Transverse colon (tissue), 4 donors: ENCODE measurements at regions not wholly inside any gene's neighbourhood (a gene's known extent, or its start where the extent isn't known, plus 50 kb on each side); places are given as distances from the start of the nearest gene placed in this dataset.

Experiments used
- DNase-seq: peaks from one replicate; pipeline ENCODE4 v3.0.0-alpha.2; 2019
- H3K27ac ChIP-seq, 4 donors: fragments of 200-600 bp; sonication (generic); 2 replicates each; pipeline ENCODE4 v1.5.1; 2016 to 2018; ENCODE audit warnings: inconsistent platforms in 4 of 4
- H3K27me3 ChIP-seq: fragments of 200-600 bp; sonication (generic); 2 replicates; pipeline ENCODE4 v1.5.1; 2017; ENCODE audit warnings: inconsistent platforms
- H3K36me3 ChIP-seq, 4 donors: fragments of 200-600 bp; sonication (generic); 2 replicates each; pipeline ENCODE4 v1.5.1; 2017 to 2019; ENCODE audit warnings: inconsistent platforms in 4 of 4
- H3K4me1 ChIP-seq, 4 donors: fragments of 200-600 bp; sonication (generic); 2 replicates each; pipeline ENCODE4 v1.5.1; 2017 to 2020; ENCODE audit warnings: inconsistent platforms in 4 of 4
- H3K4me3 ChIP-seq, 4 donors: fragments of 200-600 bp; sonication (generic); 1 replicate in 1 of 4; 2 replicates in 3 of 4; pipeline versions ENCODE4 v1.5.1 to v1.6.1; 2017 to 2019; ENCODE audit warnings: inconsistent platforms in 4 of 4
- H3K9me3 ChIP-seq, 2 donors: fragments of 200-600 bp; sonication (generic); 2 replicates each; pipeline ENCODE4 v1.5.1; 2017 to 2019; ENCODE audit warnings: inconsistent platforms in 2 of 2
- CTCF ChIP-seq, 5 experiments: fragments of 200-600 bp in 3 of 5; fragments of 450-650 bp in 2 of 5; sonication (generic) in 3 of 5; IDR thresholded peaks; 1 replicate in 2 of 5; 2 replicates in 3 of 5; pipeline ENCODE4 v1.5.1; 2016 to 2017; ENCODE audit warnings: antibody characterized with exemption in 5 of 5, inconsistent platforms in 3 of 5, mild to moderate bottlenecking in 2 of 5, moderate library complexity in 1 of 5
- EP300 ChIP-seq: sonication (generic); formaldehyde crosslinking; IDR thresholded peaks from one replicate; pipeline ENCODE4 v1.6.1; 2017; ENCODE audit warnings: antibody characterized with exemption, low read depth
- POLR2A ChIP-seq: fragments of 450-650 bp; IDR thresholded peaks from one replicate; pipeline ENCODE4 v1.6.1; 2016; ENCODE audit warnings: antibody characterized with exemption, mild to moderate bottlenecking, moderate library complexity
- POLR2AphosphoS5 ChIP-seq, 3 donors: sonication (generic); formaldehyde crosslinking; IDR thresholded peaks; one replicate each; pipeline ENCODE4 v1.6.1; 2016; ENCODE audit warnings: antibody characterized with exemption in 3 of 3
- WGBS, 2 donors: methylation state at CpG; one replicate each; pipeline ENCODE4 v1.1.5; 2018; ENCODE audit warnings: low coverage in 1 of 2; 5-methylcytosine and 5-hydroxymethylcytosine counted together
- in situ Hi-C, 4 donors: fragments of 200-750 bp; cut with MboI; loops; one replicate each; pipeline versions ENCODE4 v1.15.0 to v1.15.1; 2017; ENCODE audit warnings: low sequenced_read_pairs in 3 of 4, low pct_ligation_motif_present in 1 of 4, low pct_unique_long_range_greater_than_20kb in 1 of 4
- intact Hi-C: fragments of 100-400 bp; cut with DNase I; formaldehyde crosslinking; loops from one replicate; pipeline ENCODE4 v1.15.1; 2023; ENCODE audit warnings: low total_unique reads

- H3K4me1 ChIP-seq: no peaks in the 10 kb centered on the region
- in situ Hi-C loops: loop anchor here in 2 of 4 donors (25.0 kb wide), 3 partner anchors 449 to 849 kb away; partner anchors contain the start of gene PDE3A (in 1 of the 2)
- TF ChIP-seq EP300 (no peak), CTCF (IDR thresholded peaks at IDR 0.05) (no peak), POLR2A (no peak), POLR2AphosphoS5 (IDR thresholded peaks at IDR 0.05) (no peak)
- no peaks in the 10 kb centered on the region for H3K36me3 ChIP-seq
- intact Hi-C loops: no loop called here
- WGBS, 2 donors: 85% methylated on average over 1 of the region's 1 CpG; no CpG with 5 or more reads in 1 of the 2 donors
- H3K4me3 ChIP-seq: no peak overlapping the region
- H3K9me3 ChIP-seq: no peaks in the 10 kb centered on the region
- DNase-seq: no peak
- H3K27ac ChIP-seq: no peak overlapping the region
- no peaks in the 10 kb centered on the region for H3K27me3 ChIP-seq
Observed at GRCh38 chr12:19763488-19763887, 324.2 kb downstream of the AEBP2 start.

GRCh38 chr12:19764408-19764807 is 325.1 kb downstream of the AEBP2 start:
- H3K9me3 ChIP-seq: no peaks in the 10 kb centered on the region
- intact Hi-C loops (no loop called here), in situ Hi-C loops (loop anchor here in 2 of 4 donors (25.0 kb wide), 3 partner anchors 448 to 848 kb away; partner anchors contain the start of gene PDE3A (in 1 of the 2))
- no peak overlapping the region for H3K4me3 ChIP-seq
- no peak overlapping the region for H3K27ac ChIP-seq
- H3K4me1 ChIP-seq: no peaks in the 10 kb centered on the region
- DNase-seq: no peak
- no peaks in the 10 kb centered on the region for H3K36me3 ChIP-seq
- 66 to 72% methylated on average over 3 of the region's 3 CpGs for WGBS, 2 donors
- no peaks in the 10 kb centered on the region for H3K27me3 ChIP-seq
- TF ChIP-seq CTCF (IDR thresholded peaks at IDR 0.05) (no peak), POLR2A (no peak), POLR2AphosphoS5 (IDR thresholded peaks at IDR 0.05) (no peak)

GRCh38 chr12:19771858-19772257 is 332.6 kb downstream of the AEBP2 start:
- intact Hi-C loops (no loop called here), in situ Hi-C loops (loop anchor here in 2 of 4 donors (25.0 kb wide), 3 partner anchors 440 to 840 kb away; partner anchors contain the start of gene PDE3A (in 1 of the 2))
- 59% methylated on average over 2 of the region's 2 CpGs; no CpG with 5 or more reads in 1 of the 2 donors for WGBS, 2 donors
- Histone ChIP-seq H3K27me3 (no peaks in the 10 kb centered on the region), H3K27ac (no peak overlapping the region), H3K4me1 (no peaks in the 10 kb centered on the region), H3K4me3 (no peak overlapping the region), H3K9me3 (no peaks in the 10 kb centered on the region), H3K36me3 (no peaks in the 10 kb centered on the region)
- TF ChIP-seq POLR2A (no peak), EP300 (no peak), CTCF (IDR thresholded peaks at IDR 0.05) (no peak), POLR2AphosphoS5 (IDR thresholded peaks at IDR 0.05) (no peak)
- no peak for DNase-seq

GRCh38 chr12:19772776-19773175 is 333.5 kb downstream of the AEBP2 start:
- intact Hi-C loops (no loop called here), in situ Hi-C loops (loop anchor here in 2 of 4 donors (25.0 kb wide), 3 partner anchors 440 to 840 kb away; partner anchors contain the start of gene PDE3A (in 1 of the 2))
- TF ChIP-seq CTCF (IDR thresholded peaks at IDR 0.05) (no peak), POLR2A (no peak), EP300 (no peak), POLR2AphosphoS5 (IDR thresholded peaks at IDR 0.05) (no peak)

More at GRCh38 chr12:19772776-19773175, 333.5 kb downstream of the AEBP2 start:
- WGBS, 2 donors: 92 to 93% methylated on average over 3 of the region's 3 CpGs
- Histone ChIP-seq H3K9me3 (no peaks in the 10 kb centered on the region), H3K4me3 (no peak overlapping the region), H3K36me3 (no peaks in the 10 kb centered on the region), H3K27me3 (no peaks in the 10 kb centered on the region), H3K27ac (no peak overlapping the region), H3K4me1 (no peaks in the 10 kb centered on the region)
- no peak for DNase-seq
